PC-9 (cell line): ENCODE measurements at regions not wholly inside any gene's neighbourhood (a gene's known extent, or its start where the extent isn't known, plus 50 kb on each side); places are given as distances from the start of the nearest gene placed in this dataset.

Source experiments
- BruUV-seq: library from RNA; stranded (reverse); fragments of 400-500 nt; replicated peaks from 2 replicates; lab custom pipeline; 2021; lab: Mats Ljungman, UMichigan
- CTCF ChIA-PET: fragments of 300-600 bp; sonication (Branson Sonifier 250); formaldehyde crosslinking; loops from one replicate; lab custom pipeline; 2022; ENCODE audit warnings: antibody characterized with exemption; lab: Charles Lee
- POLR2A ChIA-PET: fragments of 300-600 bp; sonication (Branson Sonifier 250); formaldehyde crosslinking; loops from one replicate; lab custom pipeline; 2022; ENCODE audit warnings: antibody characterized with exemption; ENCODE audit not compliant: unreplicated experiment; lab: Charles Lee
- DNase-seq, 2 experiments: peaks; one replicate each; pipeline versions ENCODE4 v3.0.0 to v3.0.0-alpha.2; 2015 to 2022; ENCODE audit warnings: mixed read lengths in 1 of 2
- H2AFZ ChIP-seq: fragments of 200-600 bp; sonication (generic); 2 replicates; pipeline ENCODE4 v1.8.1; 2017; ENCODE audit warnings: antibody characterized with exemption
- H3F3A ChIP-seq: fragments of 200-600 bp; sonication (generic); 2 replicates; pipeline ENCODE4 v1.8.1; 2017; ENCODE audit warnings: antibody characterized with exemption, mild to moderate bottlenecking, low read depth; ENCODE audit not compliant: insufficient read depth
- H3K27ac ChIP-seq: fragments of 200-600 bp; sonication (generic); 2 replicates; pipeline ENCODE4 v1.6.1; 2016; ENCODE audit warnings: mixed run types
- H3K27me3 ChIP-seq: fragments of 200-600 bp; sonication (generic); 2 replicates; pipeline ENCODE4 v1.6.1; 2016; ENCODE audit warnings: low read depth, mixed run types; ENCODE audit not compliant: insufficient read depth
- H3K36me3 ChIP-seq: fragments of 200-600 bp; sonication (generic); 2 replicates; pipeline ENCODE4 v1.6.1; 2016; ENCODE audit warnings: low read depth, mixed run types
- H3K4me1 ChIP-seq: fragments of 200-600 bp; sonication (generic); replicated peaks from 2 replicates; pipeline ENCODE4 v1.6.1; 2016; ENCODE audit warnings: mixed run types; ENCODE audit not compliant: insufficient read depth
- H3K4me2 ChIP-seq: fragments of 200-600 bp; sonication (generic); 2 replicates; pipeline ENCODE4 v1.6.1; 2017; ENCODE audit warnings: mixed run types
- H3K4me3 ChIP-seq: fragments of 200-600 bp; sonication (generic); 2 replicates; pipeline ENCODE4 v1.6.1; 2016; ENCODE audit warnings: mixed run types
- H3K79me2 ChIP-seq: fragments of 200-600 bp; sonication (generic); 2 replicates; pipeline ENCODE4 v1.6.1; 2017; ENCODE audit warnings: low read depth, mixed run types
- H3K9me2 ChIP-seq: fragments of 200-600 bp; sonication (generic); 2 replicates; pipeline ENCODE4 v1.8.1; 2017; ENCODE audit warnings: mild to moderate bottlenecking; ENCODE audit not compliant: insufficient read depth
- H3K9me3 ChIP-seq: fragments of 200-600 bp; sonication (generic); 2 replicates; pipeline ENCODE4 v1.8.1; 2016; ENCODE audit warnings: low read depth; ENCODE audit not compliant: insufficient read depth
- H4K20me1 ChIP-seq: fragments of 200-600 bp; sonication (generic); 2 replicates; pipeline ENCODE4 v1.8.1; 2017; ENCODE audit not compliant: insufficient read depth
- CTCF ChIP-seq: fragments of 200-600 bp; sonication (generic); conservative IDR thresholded peaks from 2 replicates; pipeline ENCODE4 v1.6.1; 2017; ENCODE audit warnings: mixed run types, antibody characterized with exemption, mild to moderate bottlenecking, moderate library complexity
- EZH2 ChIP-seq: fragments of 200-600 bp; sonication (generic); IDR thresholded peaks from 2 replicates; pipeline ENCODE4 v1.8.0; 2017; ENCODE audit warnings: antibody characterized with exemption, low read depth
- intact Hi-C: fragments of 100-400 bp; cut with micrococcal nuclease; formaldehyde crosslinking; loops from one replicate; pipeline ENCODE4 v1.10.0; 2022; ENCODE audit not compliant: unreplicated experiment

GRCh38 chr18:63040788-63041410, 278.7 kb downstream of the BCL2 start:
- 0 out of 2 replicates have a peak overlapping the region, but pooled peaks have one; percentile 43 for H2AFZ ChIP-seq
- no peaks in the 10 kb centered on the region for H3K9me3 ChIP-seq
- intact Hi-C loops, result no loop called here
- no peak for DNase-seq
- TF ChIP-seq EZH2 (no peak), CTCF (no peak)
- no peaks in the 10 kb centered on the region for H3K9me2 ChIP-seq
- H3F3A ChIP-seq, result no peaks in the 10 kb centered on the region
- POLR2A ChIA-PET, result interaction anchor here (0.6 kb wide), 1 partner anchor 782 kb away, joined by 5 read pairs; no protein-coding TSS in a partner anchor
- H3K36me3 ChIP-seq, result no peaks in the 10 kb centered on the region
- H3K4me1 ChIP-seq, result no peaks in the 10 kb centered on the region
- H3K4me3 ChIP-seq, result no peak overlapping the region
- no peaks in the 10 kb centered on the region for H3K27me3 ChIP-seq
- H4K20me1 ChIP-seq, result no peaks in the 10 kb centered on the region
- no peaks in the 10 kb centered on the region for H3K79me2 ChIP-seq
- BruUV-seq, result no TSS peak
- H3K27ac ChIP-seq, result no peak overlapping the region
- CTCF ChIA-PET, result no interaction called here
- no peak overlapping the region for H3K4me2 ChIP-seq

- POLR2A ChIA-PET, result no interaction called here
- no TSS peak for BruUV-seq
- Histone ChIP-seq H3K27me3 (no peaks in the 10 kb centered on the region), H3F3A (no peaks in the 10 kb centered on the region), H3K9me3 (no peaks in the 10 kb centered on the region), H3K4me3 (no peak overlapping the region), H3K9me2 (no peaks in the 10 kb centered on the region), H4K20me1 (no peaks in the 10 kb centered on the region), H3K4me2 (no peak overlapping the region), H3K36me3 (no peaks in the 10 kb centered on the region), H3K27ac (no peak overlapping the region), H3K4me1 (no peaks in the 10 kb centered on the region), H2AFZ (no peak overlapping the region), H3K79me2 (no peaks in the 10 kb centered on the region)
- TF ChIP-seq CTCF (no peak), EZH2 (no peak)
- intact Hi-C loops, result no loop called here
- CTCF ChIA-PET, result no interaction called here
- DNase-seq, result no peak
Observed at GRCh38 chr18:63037491-63037890, 282.1 kb downstream of the BCL2 start.

- Histone ChIP-seq H3K4me3 (no peak overlapping the region), H2AFZ (no peak overlapping the region), H4K20me1 (no peaks in the 10 kb centered on the region), H3K9me2 (no peaks in the 10 kb centered on the region; the same call in 1 of the 2 replicates), H3K79me2 (no peaks in the 10 kb centered on the region), H3F3A (no peaks in the 10 kb centered on the region), H3K27me3 (no peaks in the 10 kb centered on the region), H3K9me3 (no peaks in the 10 kb centered on the region), H3K36me3 (no peaks in the 10 kb centered on the region), H3K4me1 (no peaks in the 10 kb centered on the region), H3K4me2 (no peak overlapping the region), H3K27ac (no peak overlapping the region)
- intact Hi-C loops, result no loop called here
- ChIA-PET CTCF (interaction anchor here (1.2 kb wide), 1 partner anchor 101 kb away, joined by 3 read pairs; no protein-coding TSS in a partner anchor), POLR2A (no interaction called here)
- BruUV-seq, result no TSS peak
- TF ChIP-seq CTCF (no peak), EZH2 (no peak)
- DNase-seq, result no peak
Observed at GRCh38 chr18:63031375-63031774, 288.2 kb downstream of the BCL2 start.
